ENCODE measurements at regions not wholly inside any gene's neighbourhood (a gene's known extent, or its start where the extent isn't known, plus 50 kb on each side); places are given as distances from the start of the nearest gene placed in this dataset.

DNA sequence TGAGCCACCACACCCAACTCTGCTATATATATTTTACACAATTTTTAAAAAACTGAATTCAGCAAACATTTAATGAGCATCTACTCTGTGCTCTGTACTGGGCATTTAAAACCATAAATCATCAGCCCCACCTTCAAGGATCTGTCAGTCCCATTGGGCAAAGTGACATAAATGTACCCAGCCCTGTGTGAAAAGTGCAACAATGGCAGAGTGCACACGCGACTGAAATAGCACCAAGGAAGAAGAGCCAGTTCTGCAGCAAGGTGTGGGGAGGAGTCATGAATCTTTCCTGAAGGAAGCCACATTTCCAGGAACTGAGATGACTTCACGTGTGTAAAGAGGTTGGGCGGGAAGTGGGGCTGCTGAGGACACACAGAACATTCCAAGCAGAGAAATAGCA is 111.5 kb upstream of the ATP6AP2 start:
- 65 to 78% methylated on average over 4 of the region's 4 CpGs for WGBS, 2 donors
- Histone ChIP-seq H3K4me3 (no peak overlapping the region), H3K27me3 (peaks cover 0 to 61% (median 0%) of the 10 kb centered on the region in 7 donors), H3K9me3 (no peaks in the 10 kb centered on the region), H3K4me1 (peaks cover 0 to 21% (median 6%) of the 10 kb centered on the region in 9 donors), H3K27ac (no peak overlapping the region), H3K36me3 (no peaks in the 10 kb centered on the region)
- intact Hi-C loops (cut with DNase I): loop anchor here in 4 of 10 donors (10.0 kb wide), 3 partner anchors 175 to 735 kb away; no protein-coding TSS in a partner anchor
- DNase-seq: no peak
- TF ChIP-seq, protein P1, sequence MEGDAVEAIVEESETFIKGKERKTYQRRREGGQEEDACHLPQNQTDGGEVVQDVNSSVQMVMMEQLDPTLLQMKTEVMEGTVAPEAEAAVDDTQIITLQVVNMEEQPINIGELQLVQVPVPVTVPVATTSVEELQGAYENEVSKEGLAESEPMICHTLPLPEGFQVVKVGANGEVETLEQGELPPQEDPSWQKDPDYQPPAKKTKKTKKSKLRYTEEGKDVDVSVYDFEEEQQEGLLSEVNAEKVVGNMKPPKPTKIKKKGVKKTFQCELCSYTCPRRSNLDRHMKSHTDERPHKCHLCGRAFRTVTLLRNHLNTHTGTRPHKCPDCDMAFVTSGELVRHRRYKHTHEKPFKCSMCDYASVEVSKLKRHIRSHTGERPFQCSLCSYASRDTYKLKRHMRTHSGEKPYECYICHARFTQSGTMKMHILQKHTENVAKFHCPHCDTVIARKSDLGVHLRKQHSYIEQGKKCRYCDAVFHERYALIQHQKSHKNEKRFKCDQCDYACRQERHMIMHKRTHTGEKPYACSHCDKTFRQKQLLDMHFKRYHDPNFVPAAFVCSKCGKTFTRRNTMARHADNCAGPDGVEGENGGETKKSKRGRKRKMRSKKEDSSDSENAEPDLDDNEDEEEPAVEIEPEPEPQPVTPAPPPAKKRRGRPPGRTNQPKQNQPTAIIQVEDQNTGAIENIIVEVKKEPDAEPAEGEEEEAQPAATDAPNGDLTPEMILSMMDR (IDR thresholded peaks at IDR 0.05): no peak
- ATAC-seq: no peak

DNA sequence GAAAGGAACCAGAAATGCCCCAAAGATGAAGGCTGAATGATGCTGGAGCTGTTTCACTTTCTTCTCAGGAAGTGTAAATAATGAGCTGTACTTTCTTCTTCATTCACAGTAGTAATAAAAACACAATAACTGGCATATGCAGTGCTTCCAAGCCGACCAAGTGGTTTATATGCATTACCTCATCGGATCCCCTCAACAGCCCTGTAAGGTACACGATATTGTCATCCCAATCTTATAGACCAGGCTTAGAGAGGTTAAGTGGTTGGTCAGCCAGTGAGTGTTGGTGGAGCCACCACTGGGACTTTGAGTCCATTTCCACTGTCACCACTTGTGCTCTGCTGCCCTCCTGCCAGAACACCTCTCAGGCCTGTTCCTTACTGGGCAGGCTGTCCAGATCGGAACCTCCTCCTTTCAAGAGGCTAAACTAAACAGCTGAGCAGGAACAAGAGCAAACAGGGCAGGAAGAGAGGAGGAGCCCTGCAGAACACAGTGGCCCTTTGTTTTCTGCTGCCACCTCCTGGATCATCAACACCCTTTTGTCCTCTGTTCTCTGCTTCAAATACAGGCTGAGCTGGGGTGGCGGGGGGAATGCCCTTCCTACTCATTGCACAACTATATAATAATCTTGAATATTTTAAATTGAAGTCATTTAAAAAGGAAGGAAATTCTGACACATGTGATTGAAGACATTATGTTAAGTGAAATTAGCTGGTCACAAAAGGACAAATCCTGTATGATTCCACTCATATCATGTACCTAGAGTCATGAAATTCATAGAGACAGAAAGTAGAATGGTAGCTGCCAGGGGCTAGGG is 112.5 kb upstream of the ATP6AP2 start:
- peaks cover 0 to 59% (median 0%) of the 10 kb centered on the region in 7 donors for H3K27me3 ChIP-seq
- peak overlapping the region in 2 of 10 donors; percentile 11 to 15 for H3K27ac ChIP-seq
- TF ChIP-seq, protein P1 (IDR thresholded peaks at IDR 0.05): peak in 6 of 9 donors; percentile 30 to 59 (median 49)
- H3K4me1 ChIP-seq: peaks cover 0 to 21% (median 6%) of the 10 kb centered on the region in 9 donors
- ATAC-seq: peak; percentile 84 to 96 (median 88)
- DNase-seq: peak; percentile 16 to 42
- WGBS, 2 donors: 22 to 30% methylated on average over 5 of the region's 5 CpGs
- H3K36me3 ChIP-seq: no peaks in the 10 kb centered on the region
- no peaks in the 10 kb centered on the region for H3K9me3 ChIP-seq
- H3K4me3 ChIP-seq: no peak overlapping the region
- intact Hi-C loops (cut with DNase I): loop anchor here in 4 of 10 donors (10.0 kb wide), 3 partner anchors 173 to 733 kb away; no protein-coding TSS in a partner anchor

DNA sequence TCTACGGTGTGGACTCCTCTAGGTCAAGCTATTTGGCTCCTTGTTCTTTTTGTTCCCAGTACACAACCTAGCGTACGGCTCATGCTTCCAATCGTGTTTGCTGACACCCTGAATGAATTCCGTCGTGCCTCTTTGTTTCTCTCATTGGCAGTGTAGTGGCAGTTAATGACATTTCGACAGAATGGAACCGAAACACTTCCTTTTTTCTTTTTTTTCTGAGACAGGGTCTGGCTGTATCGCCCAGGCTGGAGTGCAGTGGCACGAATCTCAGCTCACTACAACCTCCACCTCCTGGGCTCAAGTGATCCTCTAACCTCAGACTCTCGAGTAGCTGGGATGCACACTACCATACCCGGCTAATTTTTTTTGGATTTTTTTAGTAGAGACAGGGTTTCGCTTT is 113.3 kb upstream of the ATP6AP2 start:
- H3K36me3 ChIP-seq: no peaks in the 10 kb centered on the region
- ATAC-seq: no peak
- intact Hi-C loops (cut with DNase I): loop anchor here in 4 of 10 donors (10.0 kb wide), 3 partner anchors 173 to 733 kb away; no protein-coding TSS in a partner anchor

More for the DNA sequence above, 113.3 kb upstream of the ATP6AP2 start:
- peaks cover 0 to 19% (median 6%) of the 10 kb centered on the region in 9 donors for H3K4me1 ChIP-seq
- H3K27ac ChIP-seq: peak overlapping the region in 1 of 10 donors; percentile 11
- H3K4me3 ChIP-seq: no peak overlapping the region
- H3K9me3 ChIP-seq: no peaks in the 10 kb centered on the region
- DNase-seq: no peak
- TF ChIP-seq, protein P1 (IDR thresholded peaks at IDR 0.05): no peak
- peaks cover 0 to 59% (median 0%) of the 10 kb centered on the region in 7 donors for H3K27me3 ChIP-seq
- WGBS, 2 donors: 94 to 96% methylated on average over 13 of the region's 13 CpGs
